Activated naive CD4-positive, alpha-beta T cell treated with anti-CD3 and anti-CD28 coated beads for 36 hours (primary cell): ENCODE measurements at regions not wholly inside any gene's neighbourhood (a gene's known extent, or its start where the extent isn't known, plus 50 kb on each side); places are given as distances from the start of the nearest gene placed in this dataset.

Source experiments
- CTCF ChIA-PET: fragments of 350-600 bp; sonication (Branson Sonifier 250); formaldehyde crosslinking; loops from one replicate; lab custom pipeline; 2021; ENCODE audit warnings: antibody characterized with exemption; lab: Charles Lee
- DNase-seq: peaks from one replicate; pipeline ENCODE4 v3.0.0-alpha.2; 2020
- H3K27ac Mint-ChIP-seq: one replicate; pipeline ENCODE4 v1.8.0; 2021; ENCODE audit warnings: mild to moderate bottlenecking, mixed read lengths
- H3K27me3 Mint-ChIP-seq: one replicate; pipeline ENCODE4 v1.8.0; 2021; ENCODE audit warnings: low read depth, mixed read lengths
- H3K36me3 Mint-ChIP-seq: one replicate; pipeline ENCODE4 v1.8.0; 2021; ENCODE audit warnings: low read depth, mixed read lengths
- H3K4me1 Mint-ChIP-seq: one replicate; pipeline ENCODE4 v1.8.0; 2021; ENCODE audit warnings: low read depth, mixed read lengths
- H3K4me3 Mint-ChIP-seq: one replicate; pipeline ENCODE4 v1.8.0; 2021; ENCODE audit warnings: mild to moderate bottlenecking, moderate library complexity, mixed read lengths
- H3K9me3 Mint-ChIP-seq: one replicate; pipeline ENCODE4 v1.8.0; 2021; ENCODE audit warnings: mixed read lengths
- intact Hi-C: fragments of 100-400 bp; cut with micrococcal nuclease; formaldehyde crosslinking; loops from one replicate; pipeline ENCODE4 v1.15.1; 2023

DNA sequence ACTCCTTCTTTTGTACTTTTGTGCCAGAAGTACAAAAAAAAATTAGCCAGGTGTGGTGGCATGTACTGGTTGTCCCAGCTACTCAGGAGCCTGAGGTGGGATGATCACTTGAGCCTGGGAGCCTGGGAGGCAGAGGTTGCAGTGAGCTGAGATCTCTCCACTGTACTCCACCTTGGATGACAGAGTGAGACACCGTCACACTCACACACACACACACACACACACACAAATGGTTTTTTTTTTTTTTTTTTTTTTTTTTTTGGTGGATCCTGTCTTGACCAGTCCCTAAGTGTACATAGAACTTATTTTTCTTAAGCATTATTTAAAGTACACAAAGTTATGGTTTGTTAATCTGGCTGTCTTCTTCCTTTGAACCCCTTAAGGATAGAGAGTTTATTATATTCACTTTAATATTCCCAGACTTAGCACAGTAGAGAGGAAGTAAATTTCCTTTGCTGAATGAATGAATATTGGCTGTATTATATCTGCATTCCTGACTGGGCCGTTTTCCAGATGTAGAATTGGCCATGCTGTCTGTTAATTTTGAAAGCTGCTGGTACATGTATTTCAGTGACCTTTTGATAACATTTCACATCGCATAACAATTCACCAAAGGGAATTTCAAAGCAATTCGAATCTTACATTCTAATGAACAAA lies 429.0 kb upstream of the ZNF608 start:
- Mint-ChIP-seq H3K4me3 (no peak overlapping the region), H3K27ac (no peak overlapping the region), H3K36me3 (no peaks in the 10 kb centered on the region), H3K27me3 (no peaks in the 10 kb centered on the region), H3K9me3 (peaks cover 6% of the 10 kb centered on the region), H3K4me1 (no peaks in the 10 kb centered on the region)
- no peak for DNase-seq
- intact Hi-C loops, result no loop called here
- CTCF ChIA-PET, result no interaction called here

DNA sequence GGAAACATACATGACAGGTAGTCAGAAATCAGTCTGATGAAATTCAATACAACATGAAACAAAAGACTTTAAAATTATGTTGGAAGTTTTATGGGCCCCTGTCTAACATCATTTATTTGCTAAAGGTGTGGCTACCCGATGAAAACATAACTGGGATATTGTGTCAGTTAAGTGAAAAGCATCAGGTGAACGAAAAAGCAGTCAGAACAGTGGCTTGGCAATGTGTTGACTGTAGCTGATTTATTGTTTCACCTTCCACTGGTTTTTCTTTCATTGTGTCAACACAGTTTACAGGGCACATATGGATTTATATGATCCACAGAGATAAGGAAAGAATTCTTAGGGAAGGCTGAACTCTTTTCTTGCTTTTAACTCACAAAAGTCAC lies 429.6 kb upstream of the ZNF608 start:
- peaks cover 6% of the 10 kb centered on the region for H3K9me3 Mint-ChIP-seq
- intact Hi-C loops, result no loop called here
- CTCF ChIA-PET, result no interaction called here
- H3K27me3 Mint-ChIP-seq, result no peaks in the 10 kb centered on the region
- no peak overlapping the region for H3K4me3 Mint-ChIP-seq
- no peak for DNase-seq
- no peaks in the 10 kb centered on the region for H3K4me1 Mint-ChIP-seq
- no peak overlapping the region for H3K27ac Mint-ChIP-seq
- no peaks in the 10 kb centered on the region for H3K36me3 Mint-ChIP-seq

- intact Hi-C loops, result no loop called here
- peaks cover 6% of the 10 kb centered on the region for H3K9me3 Mint-ChIP-seq
- H3K27me3 Mint-ChIP-seq, result no peaks in the 10 kb centered on the region
- DNase-seq, result no peak
- H3K4me3 Mint-ChIP-seq, result no peak overlapping the region
- H3K4me1 Mint-ChIP-seq, result no peaks in the 10 kb centered on the region
- no peak overlapping the region for H3K27ac Mint-ChIP-seq
- H3K36me3 Mint-ChIP-seq, result no peaks in the 10 kb centered on the region
- CTCF ChIA-PET, result no interaction called here
Observed at GRCh38 chr5:125177340-125177739, 430.9 kb upstream of the ZNF608 start.

- no peak overlapping the region for H3K27ac Mint-ChIP-seq
- H3K27me3 Mint-ChIP-seq, result no peaks in the 10 kb centered on the region
- H3K36me3 Mint-ChIP-seq, result no peaks in the 10 kb centered on the region
- no peak for DNase-seq
- intact Hi-C loops, result no loop called here
- H3K9me3 Mint-ChIP-seq, result peaks cover 6% of the 10 kb centered on the region
- CTCF ChIA-PET, result no interaction called here
- no peak overlapping the region for H3K4me3 Mint-ChIP-seq
- H3K4me1 Mint-ChIP-seq, result no peaks in the 10 kb centered on the region
Observed at GRCh38 chr5:125179612-125180011, 433.2 kb upstream of the ZNF608 start.

- Mint-ChIP-seq H3K4me3 (no peak overlapping the region), H3K9me3 (peaks cover 6% of the 10 kb centered on the region), H3K4me1 (no peaks in the 10 kb centered on the region), H3K36me3 (no peaks in the 10 kb centered on the region), H3K27ac (no peak overlapping the region), H3K27me3 (no peaks in the 10 kb centered on the region)
- DNase-seq, result no peak
- CTCF ChIA-PET, result interaction anchor here (1.2 kb wide), 1 partner anchor 12 kb away, joined by 4 read pairs; no protein-coding TSS in a partner anchor
- intact Hi-C loops, result no loop called here
Observed at GRCh38 chr5:125180231-125180829, 433.9 kb upstream of the ZNF608 start.

GRCh38 chr5:125181159-125181558 lies 434.7 kb upstream of the ZNF608 start:
- no peak overlapping the region for H3K4me3 Mint-ChIP-seq

GRCh38 chr5:125181955-125182354 lies 435.5 kb upstream of the ZNF608 start:
- peaks cover 6% of the 10 kb centered on the region for H3K9me3 Mint-ChIP-seq
- no peak overlapping the region for H3K27ac Mint-ChIP-seq
- CTCF ChIA-PET, result interaction anchor here (1.2 kb wide), 1 partner anchor 10 kb away, joined by 4 read pairs; no protein-coding TSS in a partner anchor
- H3K27me3 Mint-ChIP-seq, result no peaks in the 10 kb centered on the region
- no peaks in the 10 kb centered on the region for H3K36me3 Mint-ChIP-seq
- no peak overlapping the region for H3K4me3 Mint-ChIP-seq
- DNase-seq, result no peak
- intact Hi-C loops, result no loop called here
- no peaks in the 10 kb centered on the region for H3K4me1 Mint-ChIP-seq

More at GRCh38 chr5:125181159-125181558, 434.7 kb upstream of the ZNF608 start:
- Mint-ChIP-seq H3K36me3 (no peaks in the 10 kb centered on the region), H3K9me3 (peaks cover 6% of the 10 kb centered on the region), H3K4me1 (no peaks in the 10 kb centered on the region), H3K27me3 (no peaks in the 10 kb centered on the region), H3K27ac (no peak overlapping the region)
- CTCF ChIA-PET, result interaction anchor here (1.2 kb wide), 1 partner anchor 11 kb away, joined by 4 read pairs; no protein-coding TSS in a partner anchor
- intact Hi-C loops, result no loop called here
- no peak for DNase-seq

DNA sequence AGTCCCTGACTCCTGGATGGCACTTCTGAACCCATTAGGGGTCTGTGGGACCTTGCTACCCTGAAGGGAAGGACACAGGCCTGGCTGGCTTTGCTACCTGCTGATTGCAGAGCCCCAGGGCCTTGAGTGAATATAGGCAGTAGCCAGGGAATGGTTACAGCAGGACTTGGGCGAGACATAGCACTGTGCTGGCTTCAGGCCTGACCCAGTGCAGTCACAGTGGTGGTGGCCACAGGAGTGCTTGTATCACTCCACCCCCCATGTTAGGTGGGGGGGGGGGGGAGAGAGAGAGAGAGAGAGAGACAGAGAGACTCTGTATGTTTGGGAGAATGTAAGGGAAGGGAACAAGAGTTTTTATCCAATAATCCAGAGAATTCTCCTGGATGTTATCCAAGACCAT lies 439.3 kb upstream of the ZNF608 start:
- Mint-ChIP-seq H3K4me3 (no peak overlapping the region), H3K36me3 (no peaks in the 10 kb centered on the region), H3K27me3 (no peaks in the 10 kb centered on the region), H3K4me1 (no peaks in the 10 kb centered on the region), H3K9me3 (no peaks in the 10 kb centered on the region), H3K27ac (no peak overlapping the region)
- CTCF ChIA-PET, result no interaction called here
- DNase-seq, result no peak
- intact Hi-C loops, result no loop called here

DNA sequence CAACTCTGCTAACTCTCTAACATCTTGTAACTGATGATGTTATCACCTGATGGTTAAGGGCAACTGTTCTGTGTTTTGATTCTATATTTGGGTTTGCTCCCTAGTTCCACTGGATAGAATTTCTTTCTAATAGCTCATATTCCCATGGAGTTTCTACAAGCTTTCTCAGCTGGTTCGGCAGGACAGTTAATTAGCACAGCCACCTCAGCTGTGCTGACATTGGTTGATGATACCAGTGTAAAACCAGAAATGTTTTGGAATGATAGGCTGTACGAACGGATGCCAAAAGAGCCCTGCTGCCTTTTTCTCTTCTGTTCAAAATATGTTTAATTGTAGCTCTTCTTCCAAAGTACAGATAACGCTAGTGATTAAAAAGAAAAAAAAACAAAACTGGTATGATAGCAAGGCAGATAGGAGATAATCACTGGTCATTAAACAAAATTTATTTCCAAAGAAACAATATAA lies 440.5 kb upstream of the ZNF608 start:
- intact Hi-C loops, result no loop called here
- no peaks in the 10 kb centered on the region for H3K36me3 Mint-ChIP-seq
- no peaks in the 10 kb centered on the region for H3K4me1 Mint-ChIP-seq
- CTCF ChIA-PET, result no interaction called here
- H3K9me3 Mint-ChIP-seq, result no peaks in the 10 kb centered on the region
- H3K27ac Mint-ChIP-seq, result no peak overlapping the region
- DNase-seq, result no peak
- no peaks in the 10 kb centered on the region for H3K27me3 Mint-ChIP-seq
- H3K4me3 Mint-ChIP-seq, result no peak overlapping the region

- Mint-ChIP-seq H3K36me3 (no peaks in the 10 kb centered on the region), H3K27ac (no peak overlapping the region), H3K9me3 (no peaks in the 10 kb centered on the region), H3K4me1 (no peaks in the 10 kb centered on the region), H3K27me3 (no peaks in the 10 kb centered on the region), H3K4me3 (no peak overlapping the region)
- no peak for DNase-seq
- CTCF ChIA-PET, result no interaction called here
- intact Hi-C loops, result no loop called here
Observed at GRCh38 chr5:125189531-125189941, 443.1 kb upstream of the ZNF608 start.

DNA sequence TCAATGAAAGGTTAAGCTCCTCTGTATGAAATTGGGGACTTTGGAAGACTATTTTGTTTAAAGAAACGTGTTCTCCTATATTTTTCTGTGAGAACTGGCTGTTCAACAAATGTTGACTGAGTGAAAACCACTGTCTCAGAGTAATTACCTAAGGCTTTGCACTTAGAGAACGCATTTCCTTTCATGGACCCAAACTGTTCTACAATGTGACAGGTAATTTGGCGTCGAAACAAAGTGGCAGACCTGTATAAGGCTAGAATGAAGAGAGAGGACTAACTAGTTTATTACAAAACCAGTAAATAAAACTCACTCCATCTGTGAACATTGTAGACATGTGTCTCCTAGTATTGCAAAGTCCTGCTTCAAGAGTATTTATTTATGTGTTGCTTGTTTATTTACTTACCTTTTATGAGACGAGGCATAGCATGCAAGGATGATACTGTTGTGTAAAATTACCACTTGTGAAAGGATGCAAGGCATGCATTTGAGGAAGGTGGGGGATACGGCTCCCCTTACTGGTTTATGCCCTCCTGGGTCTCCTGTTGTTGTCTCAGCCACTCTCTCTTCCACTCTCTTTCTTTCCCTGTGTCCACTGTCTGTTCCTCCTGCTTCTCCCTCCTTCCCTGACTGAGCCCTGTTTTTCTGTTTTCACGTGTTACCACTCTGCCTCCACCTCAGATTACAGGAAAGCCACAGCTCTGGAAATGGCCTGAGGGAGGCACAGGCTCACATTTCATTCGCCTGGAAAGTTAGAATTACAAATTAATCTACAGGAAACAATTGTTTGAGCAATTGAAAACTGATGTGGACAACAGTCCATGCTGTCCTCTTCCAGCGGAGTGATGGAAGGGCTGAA lies 444.0 kb upstream of the ZNF608 start:
- Mint-ChIP-seq H3K27me3 (no peaks in the 10 kb centered on the region), H3K36me3 (no peaks in the 10 kb centered on the region), H3K9me3 (no peaks in the 10 kb centered on the region), H3K4me3 (no peak overlapping the region), H3K4me1 (no peaks in the 10 kb centered on the region), H3K27ac (no peak overlapping the region)
- no peak for DNase-seq
- intact Hi-C loops, result no loop called here
- CTCF ChIA-PET, result no interaction called here

- DNase-seq, result no peak
- H3K27me3 Mint-ChIP-seq, result no peaks in the 10 kb centered on the region
- H3K27ac Mint-ChIP-seq, result no peak overlapping the region
- H3K4me1 Mint-ChIP-seq, result no peaks in the 10 kb centered on the region
- no peak overlapping the region for H3K4me3 Mint-ChIP-seq
- CTCF ChIA-PET, result interaction anchor here (0.7 kb wide), 1 partner anchor 733 kb away, joined by 3 read pairs; no protein-coding TSS in a partner anchor
- no peaks in the 10 kb centered on the region for H3K36me3 Mint-ChIP-seq
- H3K9me3 Mint-ChIP-seq, result no peaks in the 10 kb centered on the region
- intact Hi-C loops, result no loop called here
Observed at GRCh38 chr5:125194883-125195282, 448.4 kb upstream of the ZNF608 start.
